ENCODE measurements at regions not wholly inside any gene's neighbourhood (a gene's known extent, or its start where the extent isn't known, plus 50 kb on each side); places are given as distances from the start of the nearest gene placed in this dataset.
A peak's percentile ranks its signal among the peaks of the same experiment; 100 is the strongest.

DNA sequence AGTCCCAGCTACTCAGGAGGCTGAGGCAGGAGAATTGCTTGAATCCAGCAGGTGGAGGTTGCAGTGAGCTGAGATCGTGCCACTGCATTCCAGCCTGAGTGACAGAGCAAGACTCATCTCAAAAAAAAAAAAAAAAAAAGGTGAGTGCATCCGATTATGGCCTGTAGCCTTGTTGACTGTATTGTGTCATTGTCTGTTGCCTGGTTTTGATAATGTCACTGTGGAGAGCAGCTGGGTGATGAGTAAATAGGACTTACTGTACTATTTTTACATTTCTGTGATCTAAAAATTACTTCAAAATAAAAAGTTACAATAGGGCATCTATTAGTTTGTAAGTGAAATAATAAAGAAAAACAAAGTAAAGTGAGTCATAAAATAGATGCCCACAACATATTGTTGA, 134.1 kb upstream of the SALL4 start:
- Histone ChIP-seq H3K9ac (ENCODE audit: low read length) (no peak overlapping the region), H3K36me3 (ENCODE audit: insufficient read depth, low read length) (no peaks in the 10 kb centered on the region), H3K9me3 (ENCODE audit: low read length) (no peaks in the 10 kb centered on the region), H4K20me1 (ENCODE audit: insufficient read depth) (no peaks in the 10 kb centered on the region), H3F3A (ENCODE audit: insufficient read depth, low read length, poor library complexity, severe bottlenecking) (no peaks in the 10 kb centered on the region), H3K9me2 (ENCODE audit: insufficient read depth, low read length) (no peaks in the 10 kb centered on the region), H3K27ac (ENCODE audit: low read length) (no peak overlapping the region), H2AFZ (ENCODE audit: low read depth, low read length) (no peak overlapping the region), H3K4me2 (ENCODE audit: low read length) (no peak overlapping the region), H3K27me3 (ENCODE audit: insufficient read depth, low read depth, low read length) (no peaks in the 10 kb centered on the region), H3K79me2 (replicated peaks; ENCODE audit: insufficient read depth, low read length) (no peaks in the 10 kb centered on the region), H3K4me3 (ENCODE audit: low read length) (no peak overlapping the region)
- TF ChIP-seq TAF1 (IDR thresholded peaks at IDR 0.05; ENCODE audit: low read depth) (no peak), EZH2 (IDR thresholded peaks at IDR 0.05; ENCODE audit: borderline replicate concordance, insufficient read depth, low read length, poor library complexity, severe bottlenecking) (no peak), SMC3 (conservative IDR thresholded peaks at IDR 0.05; ENCODE audit: poor library complexity) (no peak), MXI1 (conservative IDR thresholded peaks at IDR 0.05; ENCODE audit: poor library complexity, severe bottlenecking) (no peak)

- Histone ChIP-seq H2AFZ (ENCODE audit: low read depth, low read length) (no peak overlapping the region), H3K36me3 (ENCODE audit: insufficient read depth, low read length) (no peaks in the 10 kb centered on the region), H3K9ac (ENCODE audit: low read length) (no peak overlapping the region), H3K9me3 (ENCODE audit: low read length) (no peaks in the 10 kb centered on the region), H3K27me3 (ENCODE audit: insufficient read depth, low read depth, low read length) (no peaks in the 10 kb centered on the region), H3K9me2 (ENCODE audit: insufficient read depth, low read length) (no peaks in the 10 kb centered on the region), H3K27ac (ENCODE audit: low read length) (no peak overlapping the region), H3K4me2 (ENCODE audit: low read length) (no peak overlapping the region), H4K20me1 (ENCODE audit: insufficient read depth) (no peaks in the 10 kb centered on the region), H3K4me3 (ENCODE audit: low read length) (no peak overlapping the region), H3K79me2 (replicated peaks; ENCODE audit: insufficient read depth, low read length) (no peaks in the 10 kb centered on the region), H3F3A (ENCODE audit: insufficient read depth, low read length, poor library complexity, severe bottlenecking) (no peaks in the 10 kb centered on the region)
- TF ChIP-seq SMC3 (conservative IDR thresholded peaks at IDR 0.05; ENCODE audit: poor library complexity) (no peak), REST (IDR thresholded peaks at IDR 0.05; ENCODE audit: borderline replicate concordance) (no peak), RAD21 (conservative IDR thresholded peaks at IDR 0.05) (no peak), MXI1 (conservative IDR thresholded peaks at IDR 0.05; ENCODE audit: poor library complexity, severe bottlenecking) (no peak)
- TF ChIP-seq, protein P1, sequence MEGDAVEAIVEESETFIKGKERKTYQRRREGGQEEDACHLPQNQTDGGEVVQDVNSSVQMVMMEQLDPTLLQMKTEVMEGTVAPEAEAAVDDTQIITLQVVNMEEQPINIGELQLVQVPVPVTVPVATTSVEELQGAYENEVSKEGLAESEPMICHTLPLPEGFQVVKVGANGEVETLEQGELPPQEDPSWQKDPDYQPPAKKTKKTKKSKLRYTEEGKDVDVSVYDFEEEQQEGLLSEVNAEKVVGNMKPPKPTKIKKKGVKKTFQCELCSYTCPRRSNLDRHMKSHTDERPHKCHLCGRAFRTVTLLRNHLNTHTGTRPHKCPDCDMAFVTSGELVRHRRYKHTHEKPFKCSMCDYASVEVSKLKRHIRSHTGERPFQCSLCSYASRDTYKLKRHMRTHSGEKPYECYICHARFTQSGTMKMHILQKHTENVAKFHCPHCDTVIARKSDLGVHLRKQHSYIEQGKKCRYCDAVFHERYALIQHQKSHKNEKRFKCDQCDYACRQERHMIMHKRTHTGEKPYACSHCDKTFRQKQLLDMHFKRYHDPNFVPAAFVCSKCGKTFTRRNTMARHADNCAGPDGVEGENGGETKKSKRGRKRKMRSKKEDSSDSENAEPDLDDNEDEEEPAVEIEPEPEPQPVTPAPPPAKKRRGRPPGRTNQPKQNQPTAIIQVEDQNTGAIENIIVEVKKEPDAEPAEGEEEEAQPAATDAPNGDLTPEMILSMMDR (IDR thresholded peaks at IDR 0.05; ENCODE audit: poor library complexity, severe bottlenecking), result no peak
Measured at GRCh38 chr20:51935003-51935358, 132.7 kb upstream of the SALL4 start.

- Histone ChIP-seq H3K9ac (ENCODE audit: low read length) (no peak overlapping the region), H3K4me3 (ENCODE audit: low read length) (peak overlapping the region; percentile 26), H3K27me3 (ENCODE audit: insufficient read depth, low read depth, low read length) (no peaks in the 10 kb centered on the region), H4K20me1 (ENCODE audit: insufficient read depth) (no peaks in the 10 kb centered on the region), H3K9me2 (ENCODE audit: insufficient read depth, low read length) (no peaks in the 10 kb centered on the region), H3K4me2 (ENCODE audit: low read length) (peak overlapping the region; percentile 64), H2AFZ (ENCODE audit: low read depth, low read length) (no peak overlapping the region), H3K79me2 (replicated peaks; ENCODE audit: insufficient read depth, low read length) (no peaks in the 10 kb centered on the region), H3K9me3 (ENCODE audit: low read length) (no peaks in the 10 kb centered on the region), H3K36me3 (ENCODE audit: insufficient read depth, low read length) (no peaks in the 10 kb centered on the region), H3K27ac (ENCODE audit: low read length) (no peak overlapping the region), H3F3A (ENCODE audit: insufficient read depth, low read length, poor library complexity, severe bottlenecking) (no peaks in the 10 kb centered on the region)
- TF ChIP-seq TAF1 (IDR thresholded peaks at IDR 0.05; ENCODE audit: low read depth) (no peak), POLR2AphosphoS5 (IDR thresholded peaks at IDR 0.05) (peak; percentile 76), EZH2 (IDR thresholded peaks at IDR 0.05; ENCODE audit: borderline replicate concordance, insufficient read depth, low read length, poor library complexity, severe bottlenecking) (no peak), EP300 (conservative IDR thresholded peaks at IDR 0.05; ENCODE audit: poor library complexity, severe bottlenecking) (peak; percentile 86)
Measured at GRCh38 chr20:51934301-51935002, 132.1 kb upstream of the SALL4 start.

Measured in neural cell (in vitro differentiated cells).